PC-3 (cell line): ENCODE measurements at regions not wholly inside any gene's neighbourhood (a gene's known extent, or its start where the extent isn't known, plus 50 kb on each side); places are given as distances from the start of the nearest gene placed in this dataset.

ENCODE experiments used
- CTCF ChIP-seq: fragments of 300-600 bp; sonication (generic); conservative IDR thresholded peaks from 2 replicates; pipeline ENCODE4 v1.5.1; 2017; ENCODE audit warnings: antibody characterized with exemption, low read depth, mild to moderate bottlenecking, low read length
- EZH2 ChIP-seq: fragments of 300-600 bp; sonication (generic); IDR thresholded peaks from one replicate; pipeline ENCODE4 v1.6.1; 2017; ENCODE audit warnings: antibody characterized with exemption, mild to moderate bottlenecking, low read length; ENCODE audit not compliant: unreplicated experiment
- EZH2phosphoT487 ChIP-seq: fragments of 300-600 bp; sonication (generic); IDR thresholded peaks from 2 replicates; pipeline ENCODE4 v1.6.1; 2018; ENCODE audit warnings: mild to moderate bottlenecking, antibody characterized with exemption, low read length, borderline replicate concordance

DNA sequence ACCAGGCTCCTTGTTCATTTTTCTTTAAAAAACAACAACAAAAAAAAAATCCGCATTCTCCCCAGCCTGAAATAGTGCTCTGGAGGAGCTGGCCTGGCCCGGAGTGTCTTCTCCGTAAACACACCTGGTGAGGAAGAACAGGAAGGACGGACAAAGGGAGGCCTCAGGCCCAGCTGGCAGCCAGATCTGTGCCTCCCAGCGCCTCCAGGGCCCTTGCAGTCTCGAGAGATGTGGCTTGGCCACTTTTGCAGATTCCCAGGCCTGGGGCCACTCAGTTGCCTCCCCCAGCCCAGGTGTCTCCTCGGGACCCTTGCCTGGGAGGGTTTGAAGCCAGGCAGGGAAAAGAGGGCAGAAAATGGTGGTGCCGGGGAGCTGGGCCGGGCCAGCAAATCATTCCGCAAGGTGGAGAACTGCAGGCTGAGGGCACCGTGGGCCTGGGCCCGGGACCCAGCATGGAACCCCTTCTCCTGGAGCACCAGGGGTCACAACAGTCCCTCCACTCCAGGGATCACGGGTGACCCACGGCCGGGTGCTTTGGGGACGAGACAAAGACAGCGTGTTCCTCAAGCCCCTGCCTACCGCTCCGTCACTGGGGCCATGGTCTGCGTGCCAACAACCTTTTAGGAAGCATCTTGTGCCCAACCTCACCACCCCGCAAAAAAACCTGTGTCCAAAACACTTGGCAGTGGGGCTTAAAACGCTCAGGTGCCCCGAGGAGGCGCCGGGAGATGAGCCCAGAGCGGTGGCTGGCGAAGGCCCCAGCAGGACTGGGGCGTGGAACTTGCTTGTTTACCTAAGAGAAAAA lies 67.1 kb upstream of the WNT7B start:
- TF ChIP-seq EZH2 (no peak), CTCF (no peak), EZH2phosphoT487 (no peak)
